Skeletal muscle satellite cell (primary cell): ENCODE measurements at regions not wholly inside any gene's neighbourhood (a gene's known extent, or its start where the extent isn't known, plus 50 kb on each side); places are given as distances from the start of the nearest gene placed in this dataset.

Experiments used
- H3K27me3 ChIP-seq: 2 replicates; pipeline ENCODE4 v1.7.0; 2013; ENCODE audit warnings: low read length; ENCODE audit not compliant: control insufficient read depth, insufficient read depth
- H3K36me3 ChIP-seq: 2 replicates; pipeline ENCODE4 v1.7.0; 2013; ENCODE audit warnings: mild to moderate bottlenecking, control low read depth, low read length; ENCODE audit not compliant: insufficient read depth
- H3K4me1 ChIP-seq: 2 replicates; pipeline ENCODE4 v1.7.0; 2013; ENCODE audit warnings: low read length; ENCODE audit not compliant: control insufficient read depth, insufficient read depth
- H3K4me2 ChIP-seq: 2 replicates; pipeline ENCODE4 v1.7.0; 2013; ENCODE audit warnings: mild to moderate bottlenecking, low read length
- H3K4me3 ChIP-seq: 2 replicates; pipeline ENCODE4 v1.7.0; 2013; ENCODE audit warnings: low read length
- H3K9ac ChIP-seq: 2 replicates; pipeline ENCODE4 v1.7.0; 2013; ENCODE audit warnings: mild to moderate bottlenecking, low read depth, low read length, moderate library complexity
- H3K9me3 ChIP-seq: replicated peaks from 2 replicates; pipeline ENCODE4 v1.7.0; 2013; ENCODE audit warnings: mild to moderate bottlenecking, control low read depth, low read length

GRCh38 chr14:86391085-86391484 is 861.1 kb downstream of the FLRT2 start:
- Histone ChIP-seq H3K27me3 (no peaks in the 10 kb centered on the region), H3K9me3 (no peaks in the 10 kb centered on the region), H3K36me3 (no peaks in the 10 kb centered on the region), H3K9ac (no peak overlapping the region), H3K4me3 (no peak overlapping the region), H3K4me2 (no peak overlapping the region), H3K4me1 (no peaks in the 10 kb centered on the region)

GRCh38 chr14:86388216-86388615 is 858.3 kb downstream of the FLRT2 start:
- Histone ChIP-seq H3K36me3 (no peaks in the 10 kb centered on the region), H3K4me1 (no peaks in the 10 kb centered on the region), H3K4me3 (no peak overlapping the region), H3K4me2 (no peak overlapping the region), H3K27me3 (no peaks in the 10 kb centered on the region), H3K9me3 (no peaks in the 10 kb centered on the region), H3K9ac (no peak overlapping the region)

GRCh38 chr14:86373886-86374285 is 843.9 kb downstream of the FLRT2 start:
- Histone ChIP-seq H3K4me3 (no peak overlapping the region), H3K9me3 (no peaks in the 10 kb centered on the region), H3K4me2 (no peak overlapping the region), H3K27me3 (no peaks in the 10 kb centered on the region), H3K36me3 (no peaks in the 10 kb centered on the region), H3K9ac (no peak overlapping the region), H3K4me1 (no peaks in the 10 kb centered on the region)

- H3K36me3 ChIP-seq: no peaks in the 10 kb centered on the region
- no peaks in the 10 kb centered on the region for H3K27me3 ChIP-seq
- H3K9me3 ChIP-seq: peaks cover 3% of the 10 kb centered on the region
Observed at GRCh38 chr14:86372402-86372801, 842.5 kb downstream of the FLRT2 start.

GRCh38 chr14:86364634-86365033 is 834.7 kb downstream of the FLRT2 start:
- H3K9ac ChIP-seq: no peak overlapping the region
- no peaks in the 10 kb centered on the region for H3K27me3 ChIP-seq
- no peak overlapping the region for H3K4me2 ChIP-seq
- no peaks in the 10 kb centered on the region for H3K4me1 ChIP-seq
- no peaks in the 10 kb centered on the region for H3K36me3 ChIP-seq
- no peak overlapping the region for H3K4me3 ChIP-seq
- peaks cover 16% of the 10 kb centered on the region for H3K9me3 ChIP-seq

More at GRCh38 chr14:86372402-86372801, 842.5 kb downstream of the FLRT2 start:
- Histone ChIP-seq H3K4me3 (no peak overlapping the region), H3K4me1 (no peaks in the 10 kb centered on the region), H3K4me2 (no peak overlapping the region), H3K9ac (no peak overlapping the region)

GRCh38 chr14:86363576-86363975 is 833.6 kb downstream of the FLRT2 start:
- H3K27me3 ChIP-seq: no peaks in the 10 kb centered on the region
- H3K4me1 ChIP-seq: no peaks in the 10 kb centered on the region
- H3K9ac ChIP-seq: no peak overlapping the region
- H3K36me3 ChIP-seq: no peaks in the 10 kb centered on the region
- H3K9me3 ChIP-seq: peaks cover 16% of the 10 kb centered on the region
- H3K4me3 ChIP-seq: no peak overlapping the region
- no peak overlapping the region for H3K4me2 ChIP-seq

GRCh38 chr14:86363047-86363446 is 833.1 kb downstream of the FLRT2 start:
- Histone ChIP-seq H3K27me3 (no peaks in the 10 kb centered on the region), H3K4me3 (no peak overlapping the region), H3K9ac (no peak overlapping the region), H3K4me1 (no peaks in the 10 kb centered on the region), H3K36me3 (no peaks in the 10 kb centered on the region), H3K9me3 (peaks cover 13% of the 10 kb centered on the region), H3K4me2 (no peak overlapping the region)

- H3K4me2 ChIP-seq: no peak overlapping the region
- H3K36me3 ChIP-seq: no peaks in the 10 kb centered on the region
- H3K9me3 ChIP-seq: peaks cover 3% of the 10 kb centered on the region
- no peak overlapping the region for H3K4me3 ChIP-seq
- no peak overlapping the region for H3K9ac ChIP-seq
- H3K4me1 ChIP-seq: no peaks in the 10 kb centered on the region
- no peaks in the 10 kb centered on the region for H3K27me3 ChIP-seq
Observed at GRCh38 chr14:86357876-86358275, 827.9 kb downstream of the FLRT2 start.

GRCh38 chr14:86357119-86357518 is 827.2 kb downstream of the FLRT2 start:
- Histone ChIP-seq H3K9ac (no peak overlapping the region), H3K4me3 (no peak overlapping the region), H3K4me2 (no peak overlapping the region), H3K4me1 (no peaks in the 10 kb centered on the region), H3K36me3 (no peaks in the 10 kb centered on the region), H3K27me3 (no peaks in the 10 kb centered on the region), H3K9me3 (peaks cover 3% of the 10 kb centered on the region)

GRCh38 chr14:86346818-86347384 is 817.0 kb downstream of the FLRT2 start:
- no peak overlapping the region for H3K4me3 ChIP-seq
- H3K4me2 ChIP-seq: no peak overlapping the region
- H3K27me3 ChIP-seq: no peaks in the 10 kb centered on the region
- H3K36me3 ChIP-seq: no peaks in the 10 kb centered on the region
- no peak overlapping the region for H3K9ac ChIP-seq
- H3K4me1 ChIP-seq: no peaks in the 10 kb centered on the region
- peaks cover 3% of the 10 kb centered on the region for H3K9me3 ChIP-seq

- Histone ChIP-seq H3K9ac (no peak overlapping the region), H3K27me3 (no peaks in the 10 kb centered on the region), H3K4me3 (no peak overlapping the region), H3K9me3 (no peaks in the 10 kb centered on the region), H3K36me3 (no peaks in the 10 kb centered on the region), H3K4me1 (no peaks in the 10 kb centered on the region), H3K4me2 (no peak overlapping the region)
Observed at GRCh38 chr14:86334355-86334754, 804.4 kb downstream of the FLRT2 start.

- no peak overlapping the region for H3K4me2 ChIP-seq
- no peaks in the 10 kb centered on the region for H3K4me1 ChIP-seq
- H3K36me3 ChIP-seq: no peaks in the 10 kb centered on the region
- no peaks in the 10 kb centered on the region for H3K27me3 ChIP-seq
- no peak overlapping the region for H3K9ac ChIP-seq
- H3K4me3 ChIP-seq: no peak overlapping the region
- no peaks in the 10 kb centered on the region for H3K9me3 ChIP-seq
Observed at GRCh38 chr14:86333493-86333892, 803.5 kb downstream of the FLRT2 start.
